KMS-11 (cell line): ENCODE measurements at regions not wholly inside any gene's neighbourhood (a gene's known extent, or its start where the extent isn't known, plus 50 kb on each side); places are given as distances from the start of the nearest gene placed in this dataset.

Experiments
- H2AFZ ChIP-seq: fragments of 200-600 bp; sonication (generic); 2 replicates; pipeline ENCODE4 v1.6.1; 2016; ENCODE audit warnings: antibody characterized with exemption, mixed run types, low read depth
- H3K27ac ChIP-seq: fragments of 200-600 bp; sonication (generic); 2 replicates; pipeline ENCODE4 v1.6.1; 2016; ENCODE audit warnings: mild to moderate bottlenecking, mixed run types
- H3K27me3 ChIP-seq: fragments of 200-600 bp; sonication (generic); 2 replicates; pipeline ENCODE4 v1.6.1; 2017; ENCODE audit warnings: mild to moderate bottlenecking, low read depth, mixed run types, moderate library complexity; ENCODE audit not compliant: insufficient read depth
- H3K36me3 ChIP-seq: fragments of 200-600 bp; sonication (generic); 2 replicates; pipeline ENCODE4 v1.6.1; 2017; ENCODE audit warnings: mild to moderate bottlenecking, mixed run types; ENCODE audit not compliant: insufficient read depth
- H3K4me1 ChIP-seq: fragments of 200-600 bp; sonication (generic); 2 replicates; pipeline ENCODE4 v1.6.1; 2016; ENCODE audit warnings: mild to moderate bottlenecking, low read depth, mixed run types; ENCODE audit not compliant: poor library complexity, severe bottlenecking
- H3K4me2 ChIP-seq: fragments of 200-600 bp; sonication (generic); 2 replicates; pipeline ENCODE4 v1.7.0; 2016; ENCODE audit warnings: mild to moderate bottlenecking, mixed run types
- H3K4me3 ChIP-seq: fragments of 200-600 bp; sonication (generic); IDR thresholded peaks from 2 replicates; pipeline ENCODE4 v1.6.1; 2017; ENCODE audit warnings: low read depth, low read length, mixed read lengths; ENCODE audit not compliant: insufficient read depth
- H3K79me2 ChIP-seq: fragments of 200-600 bp; sonication (generic); 2 replicates; pipeline ENCODE4 v1.6.1; 2016; ENCODE audit warnings: low read depth, mixed run types; ENCODE audit not compliant: insufficient read depth
- H3K9ac ChIP-seq: fragments of 200-600 bp; sonication (generic); 2 replicates; pipeline ENCODE4 v1.6.1; 2016; ENCODE audit warnings: mild to moderate bottlenecking, mixed run types
- H4K20me1 ChIP-seq: fragments of 200-600 bp; sonication (generic); 2 replicates; pipeline ENCODE4 v1.6.1; 2016; ENCODE audit warnings: mild to moderate bottlenecking, mixed run types; ENCODE audit not compliant: insufficient read depth
- TF ChIP-seq, protein P1 (sequence below): fragments of 200-600 bp; sonication (generic); conservative IDR thresholded peaks from 2 replicates; pipeline ENCODE4 v1.6.1; 2017; ENCODE audit warnings: low read depth, mild to moderate bottlenecking, antibody characterized with exemption, low read length, moderate library complexity, mixed read lengths

DNA sequence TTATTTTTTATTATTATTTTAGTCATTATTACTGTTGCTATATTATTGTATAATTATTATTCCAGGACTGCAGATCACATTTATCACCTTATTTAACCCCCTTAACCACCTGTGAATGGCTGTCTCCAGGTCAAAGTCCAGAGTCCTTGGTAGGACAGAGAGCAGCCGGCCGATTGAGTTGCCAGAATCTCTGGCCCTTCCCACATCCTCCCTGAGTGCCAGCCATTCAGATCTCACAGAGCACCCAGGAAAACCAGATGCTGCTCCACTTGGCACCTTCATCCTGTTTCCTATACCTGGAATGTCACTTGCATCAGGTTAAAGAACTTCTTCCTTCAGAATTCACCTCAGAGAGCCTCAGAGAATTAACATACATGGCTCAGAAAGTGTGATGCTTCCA lies 101.1 kb downstream of the ELAPOR2 start:
- Histone ChIP-seq H3K4me3 (no peak overlapping the region), H3K4me2 (no peak overlapping the region), H2AFZ (no peak overlapping the region), H3K9ac (no peak overlapping the region), H4K20me1 (no peaks in the 10 kb centered on the region), H3K27me3 (no peaks in the 10 kb centered on the region), H3K79me2 (no peaks in the 10 kb centered on the region), H3K4me1 (peaks cover 20% of the 10 kb centered on the region), H3K36me3 (no peaks in the 10 kb centered on the region), H3K27ac (no peak overlapping the region)
- TF ChIP-seq, protein P1, sequence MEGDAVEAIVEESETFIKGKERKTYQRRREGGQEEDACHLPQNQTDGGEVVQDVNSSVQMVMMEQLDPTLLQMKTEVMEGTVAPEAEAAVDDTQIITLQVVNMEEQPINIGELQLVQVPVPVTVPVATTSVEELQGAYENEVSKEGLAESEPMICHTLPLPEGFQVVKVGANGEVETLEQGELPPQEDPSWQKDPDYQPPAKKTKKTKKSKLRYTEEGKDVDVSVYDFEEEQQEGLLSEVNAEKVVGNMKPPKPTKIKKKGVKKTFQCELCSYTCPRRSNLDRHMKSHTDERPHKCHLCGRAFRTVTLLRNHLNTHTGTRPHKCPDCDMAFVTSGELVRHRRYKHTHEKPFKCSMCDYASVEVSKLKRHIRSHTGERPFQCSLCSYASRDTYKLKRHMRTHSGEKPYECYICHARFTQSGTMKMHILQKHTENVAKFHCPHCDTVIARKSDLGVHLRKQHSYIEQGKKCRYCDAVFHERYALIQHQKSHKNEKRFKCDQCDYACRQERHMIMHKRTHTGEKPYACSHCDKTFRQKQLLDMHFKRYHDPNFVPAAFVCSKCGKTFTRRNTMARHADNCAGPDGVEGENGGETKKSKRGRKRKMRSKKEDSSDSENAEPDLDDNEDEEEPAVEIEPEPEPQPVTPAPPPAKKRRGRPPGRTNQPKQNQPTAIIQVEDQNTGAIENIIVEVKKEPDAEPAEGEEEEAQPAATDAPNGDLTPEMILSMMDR: no peak

DNA sequence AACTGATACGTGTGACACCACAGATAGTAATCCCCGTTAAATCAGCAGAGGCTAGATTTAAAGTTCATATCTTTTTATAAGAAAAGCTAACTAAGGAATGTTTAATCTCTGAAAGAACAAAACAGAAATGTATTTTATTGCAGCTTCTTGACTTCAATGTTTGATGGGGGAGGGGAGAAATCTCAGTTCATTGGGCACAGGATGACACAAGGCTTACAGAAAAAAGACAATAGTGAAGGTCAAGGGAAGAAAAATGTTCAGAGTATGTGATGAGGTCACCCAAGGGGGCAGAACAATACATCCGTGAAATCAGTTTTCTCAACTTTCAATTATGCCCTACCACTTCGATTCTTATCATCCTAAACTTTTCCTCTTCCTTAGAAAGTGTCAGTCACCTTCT lies 102.9 kb downstream of the ELAPOR2 start:
- Histone ChIP-seq H4K20me1 (no peaks in the 10 kb centered on the region), H3K36me3 (no peaks in the 10 kb centered on the region), H3K4me2 (no peak overlapping the region), H3K79me2 (no peaks in the 10 kb centered on the region), H3K4me3 (no peak overlapping the region), H2AFZ (no peak overlapping the region), H3K9ac (no peak overlapping the region), H3K27me3 (no peaks in the 10 kb centered on the region), H3K4me1 (peaks cover 9% of the 10 kb centered on the region), H3K27ac (no peak overlapping the region)
- TF ChIP-seq, protein P1: no peak

DNA sequence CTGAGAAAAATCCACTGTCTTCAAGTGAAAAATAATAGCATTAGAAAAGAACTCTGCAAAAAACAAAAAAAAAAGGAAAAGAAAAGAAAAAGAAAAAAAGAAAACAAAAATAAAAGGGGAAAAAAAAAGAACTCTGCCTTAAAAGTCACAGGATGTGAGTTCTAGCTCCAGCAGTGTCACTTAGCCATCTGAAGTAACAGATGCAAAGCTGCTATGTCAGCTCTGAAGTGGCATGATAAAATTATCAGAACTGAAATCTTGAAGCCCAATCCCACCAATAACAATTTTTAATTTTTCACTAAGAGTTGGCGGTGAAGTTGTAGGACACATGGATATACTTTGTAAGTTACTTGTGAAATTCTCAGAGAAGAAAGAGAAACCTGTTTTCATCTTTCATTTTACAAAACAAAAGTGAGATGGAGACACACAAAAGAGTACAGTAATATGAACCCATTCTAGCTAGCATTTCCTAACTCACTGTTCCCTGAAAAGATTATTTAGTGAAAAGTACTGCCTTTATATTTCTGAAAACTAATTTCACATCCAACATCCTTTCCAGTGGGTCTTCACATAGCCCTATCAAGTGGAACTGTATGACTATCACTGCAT lies 103.5 kb downstream of the ELAPOR2 start:
- no peaks in the 10 kb centered on the region for H3K79me2 ChIP-seq
- no peak overlapping the region for H3K4me3 ChIP-seq
- no peaks in the 10 kb centered on the region for H4K20me1 ChIP-seq
- TF ChIP-seq, protein P1: no peak
- H3K4me1 ChIP-seq: peaks cover 9% of the 10 kb centered on the region
- no peaks in the 10 kb centered on the region for H3K27me3 ChIP-seq
- H3K36me3 ChIP-seq: no peaks in the 10 kb centered on the region
- no peak overlapping the region for H2AFZ ChIP-seq
- H3K27ac ChIP-seq: no peak overlapping the region
- no peak overlapping the region for H3K4me2 ChIP-seq
- no peak overlapping the region for H3K9ac ChIP-seq

DNA sequence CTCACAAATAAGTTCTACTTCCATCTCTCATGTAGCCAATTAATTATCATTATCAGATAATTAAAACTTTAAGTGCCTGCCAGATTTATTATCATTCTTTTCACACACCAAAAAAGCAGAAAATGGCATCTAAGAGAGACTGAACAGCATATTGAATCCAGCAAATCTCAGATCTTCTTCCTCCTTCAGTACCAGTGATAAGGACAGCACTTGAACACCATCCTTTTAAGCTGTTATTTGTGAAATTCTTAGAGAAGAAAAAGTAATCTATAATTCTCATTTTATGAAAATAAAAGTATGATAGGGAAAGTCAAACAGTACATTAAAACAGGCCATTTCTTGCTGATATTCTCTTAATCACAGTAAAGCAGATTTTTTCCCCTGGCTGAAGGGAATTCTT lies 104.5 kb downstream of the ELAPOR2 start:
- Histone ChIP-seq H3K4me3 (no peak overlapping the region), H3K79me2 (no peaks in the 10 kb centered on the region), H3K4me1 (peaks cover 9% of the 10 kb centered on the region)

More for the DNA sequence above, 104.5 kb downstream of the ELAPOR2 start:
- no peak overlapping the region for H3K4me2 ChIP-seq
- TF ChIP-seq, protein P1: no peak
- H3K9ac ChIP-seq: no peak overlapping the region
- no peak overlapping the region for H2AFZ ChIP-seq
- H3K36me3 ChIP-seq: no peaks in the 10 kb centered on the region
- no peaks in the 10 kb centered on the region for H3K27me3 ChIP-seq
- no peaks in the 10 kb centered on the region for H4K20me1 ChIP-seq
- no peak overlapping the region for H3K27ac ChIP-seq
